Right atrium auricular region (tissue), 2 donors: ENCODE measurements at regions not wholly inside any gene's neighbourhood (a gene's known extent, or its start where the extent isn't known, plus 50 kb on each side); places are given as distances from the start of the nearest gene placed in this dataset.

Experiments used
- DNase-seq: peaks from one replicate; pipeline ENCODE4 v3.0.0-alpha.2; 2019; ENCODE audit warnings: low spot score
- H3K27ac ChIP-seq, 2 donors: fragments of 200-600 bp; sonication (generic); 1 replicate in 1 of 2; 2 replicates in 1 of 2; pipeline ENCODE4 v1.5.1; 2016 to 2019
- H3K27me3 ChIP-seq, 2 donors: fragments of 200-600 bp; sonication (generic); one replicate each; pipeline versions ENCODE4 v1.5.1 to v1.6.0; 2017 to 2019
- H3K36me3 ChIP-seq: fragments of 200-600 bp; sonication (generic); one replicate; pipeline ENCODE4 v1.5.1; 2016
- H3K4me1 ChIP-seq, 2 donors: fragments of 200-600 bp; sonication (generic); one replicate each; pipeline versions ENCODE4 v1.5.1 to v1.6.0; 2017 to 2019
- H3K4me3 ChIP-seq, 2 donors: fragments of 200-600 bp; sonication (generic); 1 replicate in 1 of 2; 2 replicates in 1 of 2; pipeline ENCODE4 v1.5.1; 2017 to 2019; ENCODE audit warnings: mild to moderate bottlenecking in 1 of 2, moderate library complexity in 1 of 2
- H3K9me3 ChIP-seq, 2 donors: fragments of 200-600 bp; sonication (generic); one replicate each; pipeline ENCODE4 v1.5.1; 2019
- CTCF ChIP-seq, 2 donors: fragments of 200-600 bp; sonication (generic); IDR thresholded peaks; one replicate each; pipeline ENCODE4 v1.5.1; 2019; ENCODE audit warnings: antibody characterized with exemption in 2 of 2

GRCh38 chr17:73994946-73995345, 208.5 kb upstream of the RPL38 start:
- Histone ChIP-seq H3K9me3 (no peaks in the 10 kb centered on the region), H3K36me3 (no peaks in the 10 kb centered on the region), H3K27me3 (no peaks in the 10 kb centered on the region), H3K4me3 (no peak overlapping the region), H3K27ac (no peak overlapping the region), H3K4me1 (no peaks in the 10 kb centered on the region)
- DNase-seq: no peak
- no peak for TF ChIP-seq CTCF (IDR thresholded peaks at IDR 0.05)

- no peak for DNase-seq
- no peak for TF ChIP-seq CTCF (IDR thresholded peaks at IDR 0.05)
- H3K27me3 ChIP-seq: no peaks in the 10 kb centered on the region
- no peaks in the 10 kb centered on the region for H3K36me3 ChIP-seq
- no peaks in the 10 kb centered on the region for H3K4me1 ChIP-seq
- no peaks in the 10 kb centered on the region for H3K9me3 ChIP-seq
- no peak overlapping the region for H3K4me3 ChIP-seq
- H3K27ac ChIP-seq: no peak overlapping the region
These were observed 206.4 kb upstream of the RPL38 start for GRCh38 chr17:73997059-73997458.

GRCh38 chr17:73998249-73998648, 205.2 kb upstream of the RPL38 start:
- no peaks in the 10 kb centered on the region for H3K27me3 ChIP-seq
- DNase-seq: no peak
- H3K36me3 ChIP-seq: no peaks in the 10 kb centered on the region
- no peaks in the 10 kb centered on the region for H3K4me1 ChIP-seq
- H3K27ac ChIP-seq: no peak overlapping the region
- TF ChIP-seq CTCF (IDR thresholded peaks at IDR 0.05): no peak
- H3K9me3 ChIP-seq: no peaks in the 10 kb centered on the region
- H3K4me3 ChIP-seq: no peak overlapping the region

GRCh38 chr17:73998653-73999645, 204.5 kb upstream of the RPL38 start:
- Histone ChIP-seq H3K27me3 (no peaks in the 10 kb centered on the region), H3K4me3 (peak overlapping the region in 1 of 2 donors; percentile 21)

GRCh38 chr17:74001145-74001544, 202.3 kb upstream of the RPL38 start:
- Histone ChIP-seq H3K9me3 (no peaks in the 10 kb centered on the region), H3K4me1 (no peaks in the 10 kb centered on the region), H3K4me3 (no peak overlapping the region), H3K27ac (no peak overlapping the region), H3K27me3 (no peaks in the 10 kb centered on the region), H3K36me3 (no peaks in the 10 kb centered on the region)
- TF ChIP-seq CTCF (IDR thresholded peaks at IDR 0.05): no peak
- no peak for DNase-seq

More at GRCh38 chr17:73998653-73999645, 204.5 kb upstream of the RPL38 start:
- Histone ChIP-seq H3K9me3 (no peaks in the 10 kb centered on the region), H3K4me1 (no peaks in the 10 kb centered on the region), H3K27ac (no peak overlapping the region), H3K36me3 (no peaks in the 10 kb centered on the region)
- TF ChIP-seq CTCF (IDR thresholded peaks at IDR 0.05): peak; percentile 39 to 77
- DNase-seq: no peak
